GM13977 (cell line): ENCODE measurements at regions not wholly inside any gene's neighbourhood (a gene's known extent, or its start where the extent isn't known, plus 50 kb on each side); places are given as distances from the start of the nearest gene placed in this dataset.
A peak's percentile ranks its signal among the peaks of the same experiment; 100 is the strongest.

Source experiments
- DNase-seq: peaks from one replicate; pipeline ENCODE4 v3.0.0; 2012; ENCODE audit warnings: low spot score
- CTCF ChIP-seq: IDR thresholded peaks from 2 replicates; pipeline ENCODE4 v1.5.1; 2012; ENCODE audit warnings: mild to moderate bottlenecking, control low read depth; ENCODE audit not compliant: insufficient read depth; ENCODE audit errors: extremely low read depth, missing control alignments
- in situ Hi-C: fragments of 300-500 bp; cut with MboI; formaldehyde crosslinking; loops from one replicate; pipeline ENCODE4 v1.12.0; 2022; ENCODE audit warnings: low sequenced_read_pairs, low pct_unique_long_range_greater_than_20kb, mixed read lengths, inconsistent platforms; ENCODE audit not compliant: unreplicated experiment

- no peak for DNase-seq
- in situ Hi-C loops: no loop called here
- TF ChIP-seq CTCF: no peak
Observed at GRCh38 chr5:99063737-99064136, 134.9 kb upstream of the CHD1 start.

GRCh38 chr5:99061711-99062110 is 132.9 kb upstream of the CHD1 start:
- in situ Hi-C loops: no loop called here
- no peak for TF ChIP-seq CTCF
- DNase-seq: no peak

- in situ Hi-C loops: no loop called here
- no peak for TF ChIP-seq CTCF
- no peak for DNase-seq
Observed at GRCh38 chr5:99061299-99061698, 132.5 kb upstream of the CHD1 start.

GRCh38 chr5:99060306-99061261 is 131.8 kb upstream of the CHD1 start:
- peak; percentile 81 for TF ChIP-seq CTCF
- peak; percentile 59 for DNase-seq
- in situ Hi-C loops: no loop called here

GRCh38 chr5:99059685-99060084 is 130.9 kb upstream of the CHD1 start:
- no peak for DNase-seq
- TF ChIP-seq CTCF: no peak
- in situ Hi-C loops: no loop called here

GRCh38 chr5:99058466-99058865 is 129.7 kb upstream of the CHD1 start:
- no peak for TF ChIP-seq CTCF
- in situ Hi-C loops: no loop called here
- no peak for DNase-seq
